ENCODE measurements at regions not wholly inside any gene's neighbourhood (a gene's known extent, or its start where the extent isn't known, plus 50 kb on each side); places are given as distances from the start of the nearest gene placed in this dataset.
A peak's percentile ranks its signal among the peaks of the same experiment; 100 is the strongest.

DNA sequence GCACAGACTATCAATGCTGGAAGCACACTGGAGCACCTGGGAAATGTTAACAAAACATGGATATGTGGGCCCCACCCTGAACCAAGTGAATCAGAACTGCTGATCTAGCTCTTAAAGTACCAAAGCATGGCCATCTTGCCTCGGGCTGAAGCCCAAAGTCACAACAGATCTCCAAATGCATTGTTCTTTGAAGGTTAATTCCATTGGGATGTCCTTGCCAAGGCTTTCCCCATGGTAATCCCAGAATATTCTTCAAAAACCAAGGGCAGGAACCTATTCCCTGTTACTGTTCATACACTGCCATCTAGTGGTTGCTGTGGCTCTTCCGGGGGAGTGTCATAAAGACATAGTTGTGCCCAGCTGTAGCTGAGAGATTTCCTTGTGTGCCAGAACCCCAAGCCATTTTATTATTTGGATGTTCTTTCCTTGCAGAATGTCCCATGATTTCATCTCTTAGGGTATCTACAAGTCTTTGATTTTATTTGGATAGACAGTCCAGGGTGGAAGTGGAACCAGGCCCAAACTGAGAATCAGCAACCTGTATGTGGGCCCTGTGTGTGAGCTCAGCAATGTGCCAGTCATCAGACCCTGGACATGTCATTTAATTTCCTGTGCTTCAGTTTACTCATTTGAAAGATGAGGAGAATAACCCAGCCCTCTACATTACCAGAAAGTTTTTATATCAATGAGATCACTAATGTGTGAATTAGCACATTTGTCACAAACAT is 290.0 kb downstream of the ACTL7B start:
- TF ChIP-seq, protein P1, sequence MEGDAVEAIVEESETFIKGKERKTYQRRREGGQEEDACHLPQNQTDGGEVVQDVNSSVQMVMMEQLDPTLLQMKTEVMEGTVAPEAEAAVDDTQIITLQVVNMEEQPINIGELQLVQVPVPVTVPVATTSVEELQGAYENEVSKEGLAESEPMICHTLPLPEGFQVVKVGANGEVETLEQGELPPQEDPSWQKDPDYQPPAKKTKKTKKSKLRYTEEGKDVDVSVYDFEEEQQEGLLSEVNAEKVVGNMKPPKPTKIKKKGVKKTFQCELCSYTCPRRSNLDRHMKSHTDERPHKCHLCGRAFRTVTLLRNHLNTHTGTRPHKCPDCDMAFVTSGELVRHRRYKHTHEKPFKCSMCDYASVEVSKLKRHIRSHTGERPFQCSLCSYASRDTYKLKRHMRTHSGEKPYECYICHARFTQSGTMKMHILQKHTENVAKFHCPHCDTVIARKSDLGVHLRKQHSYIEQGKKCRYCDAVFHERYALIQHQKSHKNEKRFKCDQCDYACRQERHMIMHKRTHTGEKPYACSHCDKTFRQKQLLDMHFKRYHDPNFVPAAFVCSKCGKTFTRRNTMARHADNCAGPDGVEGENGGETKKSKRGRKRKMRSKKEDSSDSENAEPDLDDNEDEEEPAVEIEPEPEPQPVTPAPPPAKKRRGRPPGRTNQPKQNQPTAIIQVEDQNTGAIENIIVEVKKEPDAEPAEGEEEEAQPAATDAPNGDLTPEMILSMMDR (IDR thresholded peaks at IDR 0.05; ENCODE audit: poor library complexity), result peak; percentile 90
- TF ChIP-seq EZH2 (IDR thresholded peaks at IDR 0.05; ENCODE audit: borderline replicate concordance), result no peak
